HG03521 (cell line): ENCODE measurements at regions not wholly inside any gene's neighbourhood (a gene's known extent, or its start where the extent isn't known, plus 50 kb on each side); places are given as distances from the start of the nearest gene placed in this dataset.
"Not testable (repeated sequence)": the region's sequence is repeated elsewhere in the genome, so short reads cannot be mapped to it uniquely, and the experiment has no call there.

Experiments used
- ATAC-seq: cut with Tn5 transposase; IDR thresholded peaks from one replicate; pipeline ENCODE4 v1.9.1; 2021; ENCODE audit warnings: mild to moderate bottlenecking, moderate library complexity; ENCODE audit not compliant: unreplicated experiment

DNA sequence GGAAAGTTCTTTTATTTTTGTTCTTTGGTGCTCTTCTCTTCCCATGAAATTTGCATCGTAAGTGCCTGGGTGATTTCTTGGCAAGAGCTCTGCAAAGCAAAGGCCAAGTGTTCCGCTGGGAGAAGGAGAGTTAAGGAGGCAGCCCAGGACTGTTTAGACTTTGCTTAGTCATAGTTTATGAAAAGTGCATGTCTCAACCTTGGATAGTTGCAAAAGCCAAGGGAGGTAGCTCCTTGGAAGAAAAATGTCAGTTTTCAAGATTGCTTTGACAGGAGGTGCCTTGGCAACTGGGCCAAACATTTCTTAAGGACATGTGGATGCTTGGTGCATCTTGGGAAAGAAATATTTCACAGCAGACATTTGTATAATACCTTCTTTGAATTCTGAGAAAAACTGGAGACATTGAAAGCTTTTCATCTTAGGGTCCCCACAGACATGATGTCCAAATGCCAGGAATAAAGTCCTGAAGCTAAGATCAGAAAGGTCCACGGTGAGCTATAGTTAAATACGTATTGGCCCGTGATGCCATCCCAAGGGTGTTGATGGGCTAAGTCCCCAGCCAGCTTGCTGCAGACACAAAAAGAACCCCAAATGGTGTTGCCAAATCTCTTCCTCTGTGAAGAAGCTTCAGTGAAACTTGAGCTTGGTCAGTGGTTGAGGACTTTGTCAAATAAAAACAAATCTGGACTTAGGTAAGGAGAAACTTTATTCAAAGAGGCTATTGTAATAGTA is 96.3 kb upstream of the THUMPD2 start:
- ATAC-seq: no peak

DNA sequence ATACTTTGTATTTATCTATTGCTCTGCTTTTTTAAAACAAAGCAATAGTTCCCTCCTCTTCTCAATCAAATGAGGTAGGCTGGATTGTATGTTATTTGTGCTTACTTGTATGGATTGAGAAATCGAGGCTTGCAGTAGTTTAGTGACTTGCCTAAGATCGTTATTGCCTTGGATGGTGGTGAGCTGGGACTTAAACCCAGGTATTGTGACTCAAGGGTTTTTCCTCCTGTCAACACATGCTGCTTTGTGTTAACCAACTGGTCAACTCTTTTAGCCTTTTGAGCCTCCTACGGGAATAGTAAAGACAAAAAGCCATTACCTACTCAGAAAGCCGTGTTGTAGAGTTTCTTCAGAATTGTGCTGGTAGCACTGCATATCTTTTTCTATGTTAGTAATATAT is 95.2 kb upstream of the THUMPD2 start:
- ATAC-seq: no peak

DNA sequence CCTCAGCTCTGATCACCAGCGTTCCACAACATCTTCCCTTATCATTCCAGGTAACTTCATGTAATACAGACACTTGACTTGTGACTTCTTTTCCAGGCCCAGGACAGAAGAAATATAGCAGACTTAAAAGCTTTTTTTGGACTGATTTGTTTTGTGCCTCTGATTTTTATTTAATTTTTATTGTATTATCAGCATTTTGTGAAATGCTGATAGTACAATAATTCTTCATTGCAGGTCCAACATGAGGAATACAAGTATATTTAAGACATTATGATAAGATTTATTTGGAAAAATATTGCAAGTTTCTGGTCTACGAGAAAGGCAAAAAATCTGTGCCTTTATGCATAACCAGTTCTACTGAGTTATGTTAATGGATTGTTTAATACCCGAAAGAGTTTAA is 94.5 kb upstream of the THUMPD2 start:
- ATAC-seq: no peak

DNA sequence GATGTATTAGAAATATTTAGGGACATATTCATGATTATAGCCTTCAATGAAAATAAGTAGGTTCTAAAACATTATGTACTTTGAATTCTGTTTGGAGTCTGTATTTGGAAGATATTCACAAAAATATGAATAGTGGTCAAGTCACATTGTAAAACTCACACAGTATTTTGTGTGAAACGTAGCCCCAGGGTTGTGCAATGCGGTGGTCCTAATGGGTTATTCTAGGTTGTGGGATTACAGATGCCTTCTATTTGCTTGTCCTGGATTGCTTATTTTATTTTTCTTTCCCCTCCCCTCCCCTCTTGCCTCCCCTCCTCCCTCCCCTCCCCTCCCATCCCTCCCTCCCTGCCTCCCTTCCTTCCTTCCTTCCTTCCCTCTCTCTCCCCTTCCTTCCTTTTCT is 93.7 kb upstream of the THUMPD2 start:
- no peak for ATAC-seq

DNA sequence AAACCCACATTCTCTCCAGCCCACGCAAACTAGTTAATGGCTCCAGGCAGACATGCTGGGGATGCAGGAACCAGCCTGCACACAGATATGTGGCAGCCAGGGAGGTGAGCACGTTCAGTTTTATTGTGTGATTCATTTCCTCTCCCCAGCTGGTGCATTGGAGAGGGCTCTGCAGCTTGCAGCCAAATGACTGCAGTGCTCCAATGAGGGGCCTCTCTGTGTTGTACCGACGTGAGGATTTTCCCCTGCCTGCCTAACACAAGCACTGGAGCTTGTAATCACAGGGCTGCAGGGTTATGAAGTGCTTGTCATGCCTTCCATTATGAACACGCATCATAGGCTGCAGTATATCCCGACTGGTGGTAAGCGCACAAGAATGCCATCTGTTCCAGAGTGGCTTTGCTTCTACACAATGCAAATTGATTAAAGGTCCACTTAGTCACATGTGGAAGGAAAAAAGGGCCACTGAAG is 92.3 kb upstream of the THUMPD2 start:
- ATAC-seq: no peak

DNA sequence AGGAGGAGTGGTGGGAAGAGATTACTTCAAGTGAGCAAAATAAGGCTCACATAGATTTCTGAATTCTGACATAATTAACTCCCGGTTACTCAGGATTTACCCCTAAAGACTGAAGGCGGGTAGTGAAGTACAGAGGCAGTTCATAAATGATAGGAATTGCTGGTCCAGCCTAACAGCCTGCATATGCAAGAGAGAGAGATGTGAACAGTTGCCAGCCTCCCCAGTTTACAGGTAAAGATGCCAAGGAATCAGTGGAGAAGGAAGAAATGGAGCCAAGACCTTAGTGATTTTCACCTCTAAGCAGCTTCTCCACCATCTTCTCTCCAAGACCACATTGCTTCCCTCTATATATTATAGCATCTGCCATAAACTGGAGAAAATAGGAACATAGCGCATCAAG is 91.8 kb upstream of the THUMPD2 start:
- no peak for ATAC-seq

DNA sequence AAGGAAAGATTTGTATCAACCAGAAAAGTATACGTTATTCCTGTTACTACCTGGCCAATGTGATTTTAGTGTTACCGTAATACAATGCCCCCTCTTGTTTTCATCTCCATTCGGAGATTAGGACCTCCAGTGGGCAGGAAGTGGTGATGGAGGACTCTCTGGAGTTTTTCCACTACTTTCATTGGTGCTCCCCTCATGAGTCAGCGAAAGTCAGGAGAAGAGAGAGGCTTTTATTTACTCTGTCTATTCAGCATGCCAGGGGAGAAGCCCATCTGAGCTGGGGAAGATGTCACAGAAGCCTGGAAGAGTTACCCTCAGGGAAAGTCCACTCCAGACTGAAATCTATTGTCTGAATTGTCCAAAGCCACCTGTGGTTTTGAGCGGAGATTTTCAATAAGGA is 88.2 kb upstream of the THUMPD2 start:
- ATAC-seq: no peak

DNA sequence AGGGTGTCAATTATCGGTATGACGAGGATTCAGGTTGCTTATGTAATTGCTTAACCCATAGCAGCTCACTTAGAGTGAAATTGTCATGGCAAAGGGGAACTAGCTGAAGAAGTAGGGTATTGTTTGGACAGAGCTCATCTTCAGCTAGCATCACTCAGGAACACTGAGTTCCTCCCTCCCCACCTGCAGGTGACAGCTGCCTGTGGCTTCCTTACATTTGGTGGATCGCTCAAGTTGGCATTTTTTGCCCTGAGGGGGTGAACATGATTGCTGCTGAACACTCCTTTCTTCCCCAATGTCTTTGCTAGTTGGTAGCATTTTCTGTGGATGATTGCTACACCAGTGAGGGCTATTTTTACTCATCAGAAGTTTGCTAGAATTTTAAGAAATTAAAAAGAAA is 86.7 kb upstream of the THUMPD2 start:
- no peak for ATAC-seq

DNA sequence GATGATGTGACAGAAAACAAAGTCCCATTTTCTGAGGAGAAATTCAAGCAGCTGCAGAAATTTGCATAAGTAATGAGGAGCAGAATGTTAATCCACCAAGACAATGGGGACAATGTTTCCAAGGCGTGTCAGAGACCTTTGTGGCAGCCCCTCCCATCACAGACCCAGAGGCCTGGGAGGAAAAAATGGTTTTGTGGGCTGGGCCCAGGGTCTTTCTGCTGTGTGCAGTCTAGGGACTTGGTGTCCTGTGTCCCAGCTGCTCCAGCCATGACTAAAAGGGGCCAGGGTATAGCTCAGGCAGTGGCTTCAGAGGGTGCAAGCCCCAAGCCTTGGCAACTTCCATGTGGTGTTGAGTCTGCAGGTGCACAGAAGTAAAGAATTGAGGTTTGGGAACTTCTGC is 84.6 kb upstream of the THUMPD2 start:
- ATAC-seq: not testable (repeated sequence)

DNA sequence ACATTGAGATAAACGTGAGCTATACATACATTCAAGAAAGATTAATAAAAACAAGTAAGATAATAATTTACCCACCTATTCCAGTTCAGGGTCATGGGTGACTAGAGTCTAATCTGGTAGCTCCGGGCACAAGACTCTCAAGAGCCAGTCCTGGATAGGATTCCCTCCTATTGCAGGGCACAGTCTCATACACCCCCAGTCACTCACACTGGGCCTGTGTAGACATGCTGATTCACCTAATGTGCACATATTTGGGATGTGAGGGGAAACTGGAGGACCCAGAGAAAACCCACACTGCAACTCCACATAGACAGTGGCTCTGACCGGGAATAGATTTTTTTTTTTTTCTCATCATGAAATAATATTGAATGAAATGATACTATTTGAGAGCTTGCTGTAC is 81.5 kb upstream of the THUMPD2 start:
- no peak for ATAC-seq

DNA sequence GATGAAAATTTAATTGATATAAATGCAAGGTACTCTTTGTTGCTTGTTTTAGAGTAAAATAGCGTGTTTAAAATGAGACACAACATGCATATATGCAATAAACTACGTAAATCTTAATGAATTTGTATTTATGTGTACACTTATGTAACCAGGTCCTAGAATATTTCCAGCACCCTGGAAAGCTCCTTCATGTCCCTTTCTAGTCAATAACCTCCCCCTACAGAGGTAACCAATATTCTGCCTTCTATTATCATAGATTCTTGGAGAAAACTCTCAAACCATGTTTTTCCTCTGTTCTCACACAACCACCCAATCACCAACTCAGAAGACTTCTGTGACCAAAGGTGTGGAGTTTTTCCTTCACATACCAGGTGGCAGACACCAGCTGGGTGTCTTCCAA is 79.6 kb upstream of the THUMPD2 start:
- no peak for ATAC-seq

DNA sequence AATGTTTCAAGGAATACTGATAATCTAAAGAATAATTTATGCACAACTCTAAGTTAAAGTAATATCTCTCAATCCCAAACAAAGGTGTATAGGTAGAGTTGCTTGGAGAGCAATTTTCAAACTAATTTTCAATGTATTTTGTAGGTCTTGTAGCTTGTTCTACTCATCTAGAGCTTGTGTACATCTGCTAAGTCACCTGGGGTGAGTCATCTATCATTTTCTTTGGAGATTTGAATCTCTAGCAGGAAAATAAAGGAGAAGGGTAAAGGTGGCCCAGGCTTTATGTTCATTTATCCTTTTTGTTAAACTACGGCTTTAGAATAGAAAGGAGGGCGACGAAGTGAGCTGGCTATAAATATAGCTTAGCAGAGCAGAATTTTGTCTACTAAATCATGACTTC is 76.8 kb upstream of the THUMPD2 start:
- no peak for ATAC-seq

DNA sequence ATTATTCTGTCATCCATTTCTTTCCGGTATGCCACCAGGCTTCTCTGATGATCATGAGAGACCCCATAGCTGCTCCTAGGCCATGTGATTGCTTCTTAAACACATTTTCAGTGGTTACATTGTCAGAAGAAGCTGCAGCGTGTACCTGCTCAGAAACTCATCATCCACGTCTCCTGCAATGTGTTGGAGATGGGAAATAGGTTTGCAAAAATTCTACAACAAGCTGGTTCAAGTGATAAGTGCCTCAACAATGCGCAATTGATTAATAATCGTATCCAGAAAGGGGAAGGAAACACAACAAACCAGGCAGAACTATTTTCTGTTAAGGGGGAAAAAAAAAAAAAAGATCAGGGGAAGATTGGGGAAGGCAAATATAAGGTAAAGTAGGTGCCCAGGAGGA is 75.7 kb upstream of the THUMPD2 start:
- no peak for ATAC-seq

DNA sequence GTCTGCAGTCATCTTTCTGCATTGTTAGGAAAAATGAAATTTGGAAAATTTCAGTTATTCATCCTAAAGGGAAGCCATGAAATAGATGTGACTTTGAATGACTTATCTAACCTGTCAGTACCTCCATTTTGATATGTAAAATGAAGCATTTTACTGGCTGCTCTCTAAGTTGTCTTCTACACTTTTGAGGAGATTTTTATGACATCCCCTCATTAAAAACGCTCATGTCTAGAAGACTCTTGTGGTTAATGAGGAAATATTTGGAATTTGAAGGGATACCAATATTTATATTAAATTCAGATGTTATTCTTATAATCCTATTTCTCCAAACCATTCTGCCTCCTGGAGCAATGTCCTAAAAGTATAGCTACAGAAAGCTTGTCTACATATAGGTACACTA is 73.8 kb upstream of the THUMPD2 start:
- ATAC-seq: no peak

DNA sequence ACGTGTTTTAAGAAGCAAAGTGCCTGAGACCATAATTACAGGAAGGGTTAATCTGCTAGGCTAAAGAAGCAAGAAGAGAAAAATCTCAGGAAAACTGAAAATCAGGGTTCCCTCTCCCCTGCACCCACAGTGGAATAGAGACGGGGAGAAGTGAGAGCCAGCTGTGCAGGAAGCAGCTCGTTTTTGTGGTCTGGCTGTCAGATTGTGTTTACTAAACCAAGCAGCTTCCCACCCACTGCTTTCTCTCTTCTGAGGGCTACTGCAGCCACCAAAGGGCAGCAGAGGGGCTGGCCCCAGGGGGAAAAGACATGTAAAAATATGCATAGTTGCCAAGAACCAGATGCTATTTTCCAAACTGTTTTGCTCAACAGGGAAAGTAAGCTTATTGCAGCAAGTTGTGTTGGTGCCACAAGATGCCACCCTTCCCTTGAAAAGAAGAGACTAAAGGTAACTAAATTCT is 72.6 kb upstream of the THUMPD2 start:
- peak; percentile 74 for ATAC-seq

DNA sequence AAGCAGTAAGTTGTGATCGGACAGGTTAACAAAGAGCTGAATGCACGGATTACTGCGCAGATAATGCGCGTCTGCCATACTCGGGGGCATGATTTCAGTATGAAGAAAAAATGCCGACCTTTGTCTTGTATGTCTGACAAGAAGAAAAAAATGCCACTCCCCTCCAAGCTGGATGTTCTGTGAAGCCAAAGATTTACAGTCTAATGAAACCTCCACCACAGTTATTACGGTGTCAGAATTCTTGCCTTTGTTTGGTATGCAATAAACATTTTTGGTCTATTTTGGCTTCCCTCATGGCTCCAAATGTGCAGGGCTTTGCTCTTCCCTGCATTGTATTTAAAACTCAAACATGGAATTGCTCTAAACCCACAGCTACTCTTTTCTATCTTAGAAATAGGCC is 72.2 kb upstream of the THUMPD2 start:
- no peak for ATAC-seq

DNA sequence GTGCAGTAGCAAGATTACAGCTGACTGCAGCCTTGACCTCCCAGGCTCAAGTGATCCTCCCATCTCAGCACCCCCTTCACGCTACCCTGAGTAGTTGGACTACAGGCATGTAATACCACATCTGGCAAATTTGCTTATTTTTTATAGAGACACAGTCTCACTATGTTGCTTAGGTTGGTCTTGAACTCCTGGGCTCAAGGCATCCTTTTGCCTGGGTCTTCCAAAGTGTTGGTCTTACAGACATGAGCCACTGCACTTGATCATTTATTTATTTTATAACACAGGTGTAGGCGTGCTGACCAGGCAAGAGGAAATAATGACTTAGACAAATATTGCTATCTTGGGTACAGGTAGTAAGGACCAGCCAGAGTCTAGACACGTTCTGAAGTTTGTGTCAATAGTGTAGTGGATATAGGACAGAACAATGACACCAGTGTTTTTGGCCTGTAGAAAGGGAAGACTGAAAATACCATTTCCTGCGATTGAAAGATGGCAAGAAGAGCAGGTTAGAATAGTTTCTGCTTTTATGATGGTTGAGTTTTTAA is 71.0 kb upstream of the THUMPD2 start:
- no peak for ATAC-seq

DNA sequence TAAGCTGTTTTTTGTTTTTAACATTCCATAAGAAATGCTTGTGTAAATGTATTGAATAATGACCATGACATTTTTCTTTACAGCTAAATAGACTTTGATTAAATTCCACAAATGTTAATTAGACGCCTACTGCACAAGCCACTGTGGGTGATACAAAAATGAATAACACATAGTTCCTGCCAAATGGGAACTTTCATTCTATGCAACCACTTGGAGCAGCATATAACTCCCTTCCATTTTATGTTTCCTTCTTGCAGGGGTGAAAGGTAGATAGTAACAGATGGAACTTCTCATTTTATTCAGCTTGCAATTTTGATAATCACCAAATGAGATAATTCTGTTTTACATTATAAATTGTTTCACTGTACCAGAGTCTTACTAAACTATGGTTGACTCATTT is 70.0 kb upstream of the THUMPD2 start:
- ATAC-seq: no peak

DNA sequence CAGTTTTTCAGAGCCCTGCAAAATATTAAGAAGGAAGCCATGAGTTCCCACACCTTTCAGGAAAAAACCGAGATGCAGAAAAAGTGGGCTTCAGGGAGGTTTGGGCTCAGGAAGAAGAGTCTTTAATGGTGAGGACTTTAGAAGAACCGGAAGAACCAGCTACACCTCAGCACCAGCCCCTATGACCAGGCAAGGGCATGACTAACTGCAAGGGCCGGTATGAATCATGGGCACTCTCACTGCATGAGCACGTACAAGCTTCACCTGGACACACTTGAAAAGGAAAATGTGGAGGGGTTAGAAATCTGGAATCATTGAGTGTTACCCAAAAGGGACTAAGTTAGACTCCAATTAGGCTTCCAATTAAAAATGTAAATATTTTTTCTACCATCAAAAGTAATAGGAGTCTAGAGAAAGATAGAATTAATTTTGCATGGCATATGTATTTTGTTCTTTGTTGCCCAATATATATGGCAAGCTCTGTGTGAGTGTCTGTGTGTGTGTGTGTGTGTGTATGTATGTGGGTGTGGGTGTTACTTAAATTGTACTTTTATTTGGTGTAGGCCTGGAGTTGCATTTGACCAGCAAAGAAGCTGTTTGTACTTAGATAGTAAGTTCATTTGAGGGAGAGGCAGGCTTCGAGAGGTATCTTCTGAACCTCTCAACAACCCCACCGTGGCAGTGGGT is 66.5 kb upstream of the THUMPD2 start:
- ATAC-seq: no peak

DNA sequence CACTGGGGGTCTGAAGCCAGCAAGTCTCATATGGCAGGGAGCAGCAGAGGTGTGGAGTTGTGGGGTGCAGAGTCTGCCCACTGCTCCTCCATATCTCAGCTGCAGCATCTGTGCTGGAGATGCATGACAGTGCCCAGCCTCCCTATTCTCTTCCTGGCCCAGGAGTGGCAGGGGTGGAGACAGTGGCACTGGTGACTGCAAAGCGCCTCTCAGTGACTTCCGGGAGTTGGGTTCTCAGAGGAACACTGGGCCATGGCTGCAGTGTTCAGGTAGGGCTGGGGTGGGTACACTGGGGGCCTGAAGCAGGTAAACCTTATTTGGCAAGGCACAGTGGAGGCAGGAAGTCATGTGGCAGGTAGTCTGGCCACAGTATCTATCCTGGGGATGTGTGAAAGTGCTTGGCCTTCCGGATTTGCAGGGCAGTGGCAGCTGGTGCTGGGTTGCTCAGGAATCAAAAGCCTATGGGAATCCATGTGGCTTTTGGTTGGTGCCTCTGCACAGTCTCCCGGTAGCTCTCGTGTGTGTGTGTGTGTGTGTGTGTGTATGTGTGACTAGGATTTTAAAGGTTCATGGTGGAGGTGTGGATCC is 60.3 kb upstream of the THUMPD2 start:
- ATAC-seq: no peak

DNA sequence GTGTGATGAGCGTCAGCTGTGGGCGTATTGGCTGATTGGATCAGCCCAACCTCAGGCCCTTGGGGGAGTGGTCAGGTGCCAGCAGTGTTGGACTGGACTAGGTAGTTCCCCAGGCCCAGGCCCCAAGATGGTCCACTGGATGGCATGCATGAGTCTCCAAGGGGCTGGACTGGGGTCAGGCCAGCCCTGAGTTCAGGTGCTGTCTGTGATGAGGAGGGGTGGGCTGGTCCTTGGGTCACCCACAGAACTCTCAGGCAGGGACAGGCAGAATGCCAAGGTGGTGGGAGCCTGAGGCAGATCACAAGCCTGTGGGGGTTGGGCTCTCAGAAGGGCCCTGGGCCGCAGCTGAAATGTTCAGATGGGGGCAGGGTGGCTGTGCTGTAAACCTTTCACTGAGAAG is 59.5 kb upstream of the THUMPD2 start:
- no peak for ATAC-seq
